ENCODE measurements at regions not wholly inside any gene's neighbourhood (a gene's known extent, or its start where the extent isn't known, plus 50 kb on each side); places are given as distances from the start of the nearest gene placed in this dataset.

GRCh38 chr2:235144291-235144690, 192.5 kb downstream of the SH3BP4 start:
- no peak overlapping the region for H3K4me3 Mint-ChIP-seq
- H3K4me1 Mint-ChIP-seq (ENCODE audit: low read depth), result no peaks in the 10 kb centered on the region
- peaks cover 3% of the 10 kb centered on the region for H3K27me3 Mint-ChIP-seq (ENCODE audit: insufficient read depth)
- H3K9me3 Mint-ChIP-seq, result no peaks in the 10 kb centered on the region
- H3K36me3 Mint-ChIP-seq (ENCODE audit: low read depth), result no peaks in the 10 kb centered on the region
- DNase-seq (ENCODE audit: low spot score), result no peak
- intact Hi-C loops (cut with micrococcal nuclease), result no loop called here
- H3K27ac Mint-ChIP-seq, result no peak overlapping the region

- Mint-ChIP-seq H3K36me3 (ENCODE audit: low read depth) (no peaks in the 10 kb centered on the region), H3K4me3 (no peak overlapping the region), H3K9me3 (no peaks in the 10 kb centered on the region), H3K4me1 (ENCODE audit: low read depth) (no peaks in the 10 kb centered on the region), H3K27me3 (ENCODE audit: insufficient read depth) (peaks cover 3% of the 10 kb centered on the region), H3K27ac (no peak overlapping the region)
- intact Hi-C loops (cut with micrococcal nuclease), result no loop called here
- DNase-seq (ENCODE audit: low spot score), result no peak
Measured at GRCh38 chr2:235146206-235146605, 194.4 kb downstream of the SH3BP4 start.

- H3K27me3 Mint-ChIP-seq (ENCODE audit: insufficient read depth), result peaks cover 3% of the 10 kb centered on the region
- H3K4me3 Mint-ChIP-seq, result no peak overlapping the region
- H3K36me3 Mint-ChIP-seq (ENCODE audit: low read depth), result no peaks in the 10 kb centered on the region
- H3K4me1 Mint-ChIP-seq (ENCODE audit: low read depth), result no peaks in the 10 kb centered on the region
- intact Hi-C loops (cut with micrococcal nuclease), result no loop called here
- no peak for DNase-seq (ENCODE audit: low spot score)
- no peak overlapping the region for H3K27ac Mint-ChIP-seq
- no peaks in the 10 kb centered on the region for H3K9me3 Mint-ChIP-seq
Measured at GRCh38 chr2:235146871-235147565, 195.2 kb downstream of the SH3BP4 start.

DNA sequence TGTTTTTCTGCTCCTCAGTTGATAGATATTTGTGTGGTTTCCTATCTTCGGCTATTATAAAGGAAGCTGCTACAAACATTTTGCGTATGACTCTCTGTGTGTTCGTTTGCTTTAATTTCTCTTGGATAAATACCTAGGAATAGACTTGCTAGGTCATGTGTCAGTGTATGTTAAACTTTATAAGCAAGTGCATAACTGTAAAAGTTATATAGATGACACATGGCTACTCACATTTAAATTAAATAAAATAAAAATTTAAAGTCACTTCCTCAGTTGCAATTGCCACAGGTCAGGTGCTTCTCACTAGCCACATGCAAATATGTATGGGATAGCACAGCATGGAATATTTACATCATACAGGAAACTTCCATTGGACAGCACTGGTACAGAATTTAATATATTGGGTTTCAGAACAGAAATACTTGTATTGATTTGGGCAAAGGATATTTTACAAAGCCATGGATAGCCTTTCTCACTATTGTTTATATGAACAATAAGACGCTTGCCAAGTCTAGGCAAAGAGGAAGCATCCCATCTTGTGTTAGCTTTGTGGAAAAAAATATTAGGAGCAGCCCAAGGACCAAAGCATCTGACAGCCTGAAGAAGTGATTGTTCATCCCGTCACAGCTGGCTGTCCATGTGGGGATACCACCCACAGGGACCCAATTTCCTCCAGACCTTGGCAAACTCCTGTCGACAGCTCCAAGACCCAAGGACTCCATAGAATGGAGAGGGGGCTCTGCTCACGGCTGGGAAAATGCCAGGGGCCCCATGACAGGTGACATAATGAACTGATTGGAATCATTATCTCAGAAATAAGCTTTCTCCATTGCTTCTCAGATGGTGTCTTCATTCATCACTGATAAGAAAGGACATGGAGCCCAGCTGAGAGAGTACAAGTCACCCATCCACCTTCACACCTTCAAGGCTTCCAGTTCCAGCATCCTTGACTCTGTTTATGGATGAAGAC, 196.7 kb downstream of the SH3BP4 start:
- Mint-ChIP-seq H3K4me1 (ENCODE audit: low read depth) (no peaks in the 10 kb centered on the region), H3K27me3 (ENCODE audit: insufficient read depth) (peaks cover 8% of the 10 kb centered on the region), H3K9me3 (no peaks in the 10 kb centered on the region), H3K36me3 (ENCODE audit: low read depth) (no peaks in the 10 kb centered on the region), H3K4me3 (no peak overlapping the region), H3K27ac (no peak overlapping the region)
- intact Hi-C loops (cut with micrococcal nuclease), result no loop called here
- no peak for DNase-seq (ENCODE audit: low spot score)

DNA sequence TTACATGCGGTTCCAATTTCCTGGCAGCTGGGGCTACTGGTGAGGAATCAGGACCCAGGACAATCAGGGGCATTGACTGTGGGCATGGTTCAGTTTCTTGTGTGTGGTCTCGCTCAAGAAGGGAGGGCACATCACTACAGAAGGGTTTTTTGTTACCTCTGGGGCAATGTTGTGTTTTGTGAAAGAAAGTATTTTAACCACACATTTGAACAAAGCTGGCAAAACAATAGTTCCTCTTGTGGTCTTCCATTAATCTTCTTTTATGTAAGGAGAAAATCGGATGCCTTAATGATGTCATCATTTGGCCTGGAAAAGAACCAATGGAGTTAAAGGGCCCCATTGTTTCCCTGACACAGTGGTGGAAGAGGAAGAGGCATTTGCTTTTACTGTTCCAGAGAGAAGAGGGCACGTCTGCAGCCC, 197.4 kb downstream of the SH3BP4 start:
- Mint-ChIP-seq H3K27ac (no peak overlapping the region), H3K36me3 (ENCODE audit: low read depth) (no peaks in the 10 kb centered on the region), H3K4me1 (ENCODE audit: low read depth) (no peaks in the 10 kb centered on the region), H3K4me3 (no peak overlapping the region), H3K9me3 (no peaks in the 10 kb centered on the region), H3K27me3 (ENCODE audit: insufficient read depth) (peaks cover 8% of the 10 kb centered on the region)
- intact Hi-C loops (cut with micrococcal nuclease), result no loop called here
- DNase-seq (ENCODE audit: low spot score), result no peak

DNA sequence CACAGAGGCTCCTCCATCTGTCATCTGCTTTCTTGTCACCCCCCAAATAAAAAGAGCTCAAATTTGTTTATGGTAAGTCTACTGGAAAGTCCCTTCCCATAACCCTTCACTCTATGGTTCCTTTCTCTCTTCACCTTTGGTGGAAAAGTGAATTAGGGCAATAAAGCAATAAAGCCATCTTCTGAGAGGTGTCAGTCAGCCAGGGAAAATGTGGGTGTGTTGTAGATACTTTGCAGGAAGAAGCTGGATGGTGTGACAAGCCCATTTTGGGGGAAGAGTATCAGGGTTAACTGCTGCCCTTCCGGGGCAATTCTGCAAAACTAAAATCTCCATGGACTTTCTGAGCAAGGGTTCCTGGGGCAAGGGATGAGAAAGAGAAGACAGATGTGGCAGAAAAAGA, 197.9 kb downstream of the SH3BP4 start:
- peaks cover 7% of the 10 kb centered on the region for H3K27me3 Mint-ChIP-seq (ENCODE audit: insufficient read depth)
- H3K4me1 Mint-ChIP-seq (ENCODE audit: low read depth), result no peaks in the 10 kb centered on the region
- intact Hi-C loops (cut with micrococcal nuclease), result no loop called here
- H3K9me3 Mint-ChIP-seq, result no peaks in the 10 kb centered on the region
- DNase-seq (ENCODE audit: low spot score), result no peak
- H3K4me3 Mint-ChIP-seq, result no peak overlapping the region
- H3K27ac Mint-ChIP-seq, result no peak overlapping the region
- no peaks in the 10 kb centered on the region for H3K36me3 Mint-ChIP-seq (ENCODE audit: low read depth)

GRCh38 chr2:235151152-235151551, 199.3 kb downstream of the SH3BP4 start:
- no peak for DNase-seq (ENCODE audit: low spot score)
- Mint-ChIP-seq H3K27me3 (ENCODE audit: insufficient read depth) (peaks cover 5% of the 10 kb centered on the region), H3K36me3 (ENCODE audit: low read depth) (no peaks in the 10 kb centered on the region), H3K4me3 (no peak overlapping the region), H3K9me3 (no peaks in the 10 kb centered on the region), H3K4me1 (ENCODE audit: low read depth) (no peaks in the 10 kb centered on the region), H3K27ac (no peak overlapping the region)
- intact Hi-C loops (cut with micrococcal nuclease), result no loop called here

DNA sequence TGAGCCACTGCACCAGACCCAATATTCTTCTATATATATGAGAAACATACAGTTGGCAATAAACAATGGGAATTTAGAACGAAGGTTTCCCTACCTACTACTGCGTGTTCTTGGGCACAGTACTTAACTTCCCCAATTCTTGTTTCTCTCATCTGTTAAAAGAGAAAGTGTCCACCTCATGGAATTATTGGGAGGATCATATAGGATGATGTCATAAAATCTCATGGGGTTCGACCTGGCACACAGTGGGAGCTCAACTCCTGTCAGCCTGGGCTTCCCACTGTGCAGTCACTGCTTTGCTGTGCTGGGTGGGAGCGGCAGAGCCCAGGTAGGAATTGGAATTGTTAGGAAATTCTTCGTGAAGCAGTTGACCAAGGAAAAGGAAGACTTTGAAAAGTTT, 203.3 kb downstream of the SH3BP4 start:
- no peak for DNase-seq (ENCODE audit: low spot score)
- Mint-ChIP-seq H3K4me1 (ENCODE audit: low read depth) (no peaks in the 10 kb centered on the region), H3K36me3 (ENCODE audit: low read depth) (no peaks in the 10 kb centered on the region), H3K27ac (no peak overlapping the region), H3K9me3 (no peaks in the 10 kb centered on the region), H3K4me3 (no peak overlapping the region), H3K27me3 (ENCODE audit: insufficient read depth) (peaks cover 5% of the 10 kb centered on the region)
- intact Hi-C loops (cut with micrococcal nuclease), result loop anchor here (5.0 kb wide), 1 partner anchor 1142 kb away; no protein-coding TSS in a partner anchor

- intact Hi-C loops (cut with micrococcal nuclease), result loop anchor here (5.0 kb wide), 1 partner anchor 1141 kb away; no protein-coding TSS in a partner anchor
- Mint-ChIP-seq H3K4me3 (no peak overlapping the region), H3K27ac (no peak overlapping the region), H3K27me3 (ENCODE audit: insufficient read depth) (peaks cover 5% of the 10 kb centered on the region), H3K9me3 (no peaks in the 10 kb centered on the region), H3K36me3 (ENCODE audit: low read depth) (no peaks in the 10 kb centered on the region), H3K4me1 (ENCODE audit: low read depth) (no peaks in the 10 kb centered on the region)
- no peak for DNase-seq (ENCODE audit: low spot score)
Measured at GRCh38 chr2:235156055-235156454, 204.2 kb downstream of the SH3BP4 start.

- no peaks in the 10 kb centered on the region for H3K4me1 Mint-ChIP-seq (ENCODE audit: low read depth)
- no peak overlapping the region for H3K4me3 Mint-ChIP-seq
- intact Hi-C loops (cut with micrococcal nuclease), result loop anchor here (5.0 kb wide), 1 partner anchor 1139 kb away; no protein-coding TSS in a partner anchor
- no peaks in the 10 kb centered on the region for H3K36me3 Mint-ChIP-seq (ENCODE audit: low read depth)
- H3K9me3 Mint-ChIP-seq, result no peaks in the 10 kb centered on the region
- H3K27ac Mint-ChIP-seq, result no peak overlapping the region
- no peaks in the 10 kb centered on the region for H3K27me3 Mint-ChIP-seq (ENCODE audit: insufficient read depth)
- DNase-seq (ENCODE audit: low spot score), result no peak
Measured at GRCh38 chr2:235157746-235158482, 206.1 kb downstream of the SH3BP4 start.

DNA sequence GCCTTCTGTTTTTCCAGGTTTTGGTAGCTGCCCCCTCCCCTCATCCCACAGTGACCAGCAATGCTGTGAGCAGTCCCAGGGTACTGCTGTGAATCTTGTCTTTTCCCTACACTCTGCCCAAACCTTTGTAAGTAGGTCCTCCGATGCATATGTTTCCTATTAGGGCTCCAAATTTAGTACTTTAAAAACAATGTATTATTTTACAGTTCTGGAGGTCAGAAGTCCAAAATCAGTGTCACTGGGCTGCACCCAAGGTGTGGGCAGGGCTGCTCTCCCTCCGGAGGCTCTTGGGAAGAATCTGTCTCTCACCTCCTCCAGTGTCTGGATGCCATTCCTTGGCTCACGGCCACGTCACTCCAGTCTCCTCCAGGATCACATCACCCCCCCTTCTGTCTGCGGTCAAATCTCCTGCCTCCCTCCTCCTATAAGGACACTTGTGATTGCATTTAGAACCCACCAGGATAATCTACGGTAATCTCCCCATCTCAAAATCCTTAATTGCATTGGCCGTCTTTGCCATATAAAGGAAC, 208.5 kb downstream of the SH3BP4 start:
- intact Hi-C loops (cut with micrococcal nuclease), result no loop called here
- no peak overlapping the region for H3K27ac Mint-ChIP-seq
- H3K4me1 Mint-ChIP-seq (ENCODE audit: low read depth), result no peaks in the 10 kb centered on the region
- H3K36me3 Mint-ChIP-seq (ENCODE audit: low read depth), result no peaks in the 10 kb centered on the region
- H3K9me3 Mint-ChIP-seq, result no peaks in the 10 kb centered on the region
- no peaks in the 10 kb centered on the region for H3K27me3 Mint-ChIP-seq (ENCODE audit: insufficient read depth)
- no peak for DNase-seq (ENCODE audit: low spot score)
- H3K4me3 Mint-ChIP-seq, result no peak overlapping the region

- DNase-seq (ENCODE audit: low spot score), result no peak
- H3K9me3 Mint-ChIP-seq, result no peaks in the 10 kb centered on the region
- H3K4me1 Mint-ChIP-seq (ENCODE audit: low read depth), result no peaks in the 10 kb centered on the region
- intact Hi-C loops (cut with micrococcal nuclease), result no loop called here
- H3K27me3 Mint-ChIP-seq (ENCODE audit: insufficient read depth), result no peaks in the 10 kb centered on the region
- no peak overlapping the region for H3K4me3 Mint-ChIP-seq
- H3K36me3 Mint-ChIP-seq (ENCODE audit: low read depth), result no peaks in the 10 kb centered on the region
- H3K27ac Mint-ChIP-seq, result no peak overlapping the region
Measured at GRCh38 chr2:235161565-235161964, 209.7 kb downstream of the SH3BP4 start.

Data from activated T-helper 1 cell treated with anti-CD3 and anti-CD28 coated beads, Interleukin-12 subunit alpha, Interleukin-12 subunit beta, Interleukin-2, Interleukin-4 antibody, amounts not matched to agents 30 ng/mL and 10 ng/mL and 1 ng/mL, durations not matched to agents 14 hours and 24 hours and 36 hours (primary cell).